CD4-positive, alpha-beta T cell treated with Interleukin-15 for 1 hour (primary cell): ENCODE measurements at regions not wholly inside any gene's neighbourhood (a gene's known extent, or its start where the extent isn't known, plus 50 kb on each side); places are given as distances from the start of the nearest gene placed in this dataset.
"Not testable (repeated sequence)": the region's sequence is repeated elsewhere in the genome, so short reads cannot be mapped to it uniquely, and the experiment has no call there.

Experiments
- DNase-seq: peaks from one replicate; pipeline ENCODE4 v3.0.0-alpha.2; 2020

DNA sequence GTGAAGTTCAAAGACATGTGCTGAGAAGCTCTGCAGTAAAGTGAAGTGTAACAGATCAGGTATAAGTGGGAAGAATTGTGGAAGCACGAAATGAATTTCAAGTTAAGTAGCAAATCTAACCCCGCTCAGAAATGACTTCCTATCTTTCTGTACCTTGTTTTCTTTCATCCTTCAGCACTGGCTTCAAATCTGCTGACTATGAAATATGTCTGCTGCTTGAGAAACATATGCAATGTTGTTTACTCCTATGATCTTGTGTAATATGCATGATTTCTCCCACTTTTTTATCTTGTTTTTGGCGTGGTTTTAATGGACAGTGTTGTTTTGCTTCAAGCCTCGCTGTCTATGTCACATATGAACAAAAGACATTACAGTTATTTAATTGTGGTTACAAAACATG lies 545.3 kb upstream of the NCAM2 start:
- DNase-seq: no peak

DNA sequence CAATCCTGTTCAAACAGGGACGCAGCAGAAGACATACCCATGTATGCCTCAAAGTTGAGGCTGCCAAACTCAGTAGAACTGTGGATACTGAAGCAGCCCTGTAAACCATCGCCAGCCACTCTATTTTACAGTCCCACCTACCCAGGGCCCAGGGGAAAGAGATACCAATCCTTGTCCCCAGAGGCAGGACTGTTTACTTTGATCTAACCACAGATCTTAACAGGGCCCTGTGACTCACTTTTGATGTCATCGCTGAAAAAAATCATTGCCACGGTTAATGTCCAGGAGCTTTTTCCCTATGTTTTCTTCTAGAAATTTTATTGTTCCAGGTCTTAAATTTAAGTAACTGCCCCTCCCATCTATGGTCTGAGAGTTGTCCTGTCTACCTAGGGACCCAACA lies 538.4 kb upstream of the NCAM2 start:
- DNase-seq: no peak

DNA sequence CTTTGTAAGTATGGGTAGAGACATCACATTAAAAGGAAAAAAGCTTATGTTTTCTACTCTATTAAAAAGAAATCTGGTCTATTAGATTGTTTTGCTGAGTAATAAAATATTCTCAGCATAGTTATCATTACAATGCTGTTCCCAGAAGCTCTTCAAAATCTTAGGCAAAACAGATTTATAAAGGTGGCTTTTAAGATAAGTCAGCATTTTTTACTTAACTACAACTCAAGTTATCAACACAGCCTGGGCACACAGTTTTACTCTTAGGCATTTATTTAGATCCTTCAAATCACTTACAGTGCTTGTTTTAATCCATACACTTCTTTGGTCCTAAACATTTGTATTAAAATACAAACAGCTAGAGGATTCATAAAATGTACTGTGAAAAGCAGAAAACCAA lies 534.8 kb upstream of the NCAM2 start:
- no peak for DNase-seq

DNA sequence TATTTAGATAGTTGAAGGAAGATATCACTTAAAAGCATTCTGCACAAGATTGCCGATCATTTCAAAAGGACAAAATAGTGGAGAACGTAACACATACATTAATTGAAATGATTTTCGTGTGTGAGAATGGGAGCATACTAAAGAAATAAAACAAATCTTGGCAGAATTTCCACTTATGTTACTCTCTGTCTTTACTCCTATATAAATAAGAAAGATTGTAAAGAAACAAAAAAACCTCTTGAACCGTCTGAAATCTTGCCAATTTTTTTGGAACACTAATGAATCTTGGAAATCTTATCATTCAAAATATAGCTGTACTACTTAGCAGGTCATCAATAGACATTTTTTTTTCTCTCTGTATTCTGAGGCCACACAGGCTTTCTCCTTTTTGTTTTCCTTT lies 528.8 kb upstream of the NCAM2 start:
- DNase-seq: no peak

DNA sequence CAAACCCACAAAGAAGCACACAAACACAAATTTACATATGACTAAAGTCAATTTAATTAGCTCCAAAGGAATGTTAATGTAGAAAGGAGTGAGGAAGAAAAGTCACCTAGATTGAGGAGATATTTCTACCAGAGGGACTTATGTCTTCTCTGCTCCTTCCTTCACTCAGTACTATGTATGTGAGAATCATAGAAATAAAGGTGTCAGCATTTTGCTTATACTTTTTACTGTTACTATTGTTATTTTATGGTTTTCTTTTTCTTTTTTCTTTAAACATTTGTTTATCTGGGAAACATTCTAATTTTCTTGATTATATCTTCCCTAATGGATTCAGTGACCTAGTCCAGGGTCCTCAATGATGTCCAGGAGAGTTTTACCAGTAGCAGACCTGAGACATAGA lies 511.9 kb upstream of the NCAM2 start:
- no peak for DNase-seq

DNA sequence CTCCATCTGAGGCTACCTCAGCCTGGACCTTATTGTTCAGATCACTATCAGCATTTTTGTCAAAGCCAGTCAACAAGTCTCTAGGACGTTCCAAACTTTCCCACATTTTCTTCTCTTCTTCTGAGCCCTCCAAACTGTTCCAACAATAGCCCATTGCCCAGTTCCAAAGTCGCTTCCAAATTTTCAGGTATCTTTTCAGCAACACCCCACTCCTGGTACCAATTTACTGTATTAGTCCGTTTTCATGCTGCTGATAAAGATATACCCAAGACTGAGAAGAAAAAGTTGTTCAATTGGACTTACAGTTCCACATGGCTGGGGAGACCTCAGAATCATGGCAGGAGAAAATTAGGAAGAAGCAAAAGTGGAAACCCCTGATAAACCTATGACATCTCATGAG lies 495.3 kb upstream of the NCAM2 start:
- DNase-seq: not testable (repeated sequence)

DNA sequence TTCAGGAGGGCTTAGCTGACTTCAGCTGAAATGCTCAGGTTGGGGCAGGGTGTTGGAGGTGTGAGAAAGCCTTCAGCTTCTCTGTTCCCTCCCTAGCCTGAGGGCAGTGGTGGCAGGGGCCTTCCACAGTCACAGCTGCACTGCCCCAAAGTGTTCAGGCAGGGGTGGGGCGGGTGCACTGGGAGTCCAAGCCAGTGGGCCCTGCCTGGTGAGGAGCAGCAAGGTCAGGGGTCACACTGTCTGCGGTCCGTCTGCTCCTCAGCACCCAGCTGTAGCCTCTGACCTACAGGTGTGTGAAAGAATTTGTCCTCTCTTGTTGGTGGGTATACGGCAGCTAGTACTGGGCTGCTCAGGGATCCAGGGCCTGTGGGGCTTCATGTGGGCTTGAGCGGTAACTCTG lies 490.4 kb upstream of the NCAM2 start:
- no peak for DNase-seq

DNA sequence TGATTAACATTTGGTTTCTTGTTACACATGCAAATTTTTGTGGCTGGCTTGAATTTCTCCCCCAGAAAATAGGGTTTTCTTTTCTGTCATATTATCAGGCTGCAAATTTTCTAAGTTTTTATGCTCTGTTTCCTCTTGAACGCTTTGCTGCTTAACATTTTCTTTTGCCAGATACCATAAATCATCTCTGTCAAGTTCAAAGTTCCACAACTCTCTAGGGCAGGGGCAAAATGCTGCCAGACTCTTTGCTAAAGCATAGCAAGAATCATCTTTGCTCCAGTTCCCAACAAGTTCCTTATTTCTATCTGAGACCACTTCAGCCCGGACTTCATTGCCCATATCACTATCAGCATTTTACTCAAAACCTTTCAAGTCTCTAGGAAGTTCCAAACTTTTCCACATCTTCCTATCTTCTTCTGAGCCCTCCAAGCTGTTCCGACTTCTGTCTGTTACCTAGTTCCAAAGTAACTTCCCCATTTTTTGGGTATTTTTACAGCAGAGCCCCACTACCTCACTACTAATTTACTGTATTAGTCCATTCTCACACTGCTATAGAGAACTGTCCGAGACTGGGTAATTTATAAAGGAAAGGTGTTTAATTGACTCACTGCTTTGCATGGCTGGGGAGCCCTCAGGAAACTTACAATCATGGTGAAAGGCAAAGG lies 486.9 kb upstream of the NCAM2 start:
- no peak for DNase-seq

DNA sequence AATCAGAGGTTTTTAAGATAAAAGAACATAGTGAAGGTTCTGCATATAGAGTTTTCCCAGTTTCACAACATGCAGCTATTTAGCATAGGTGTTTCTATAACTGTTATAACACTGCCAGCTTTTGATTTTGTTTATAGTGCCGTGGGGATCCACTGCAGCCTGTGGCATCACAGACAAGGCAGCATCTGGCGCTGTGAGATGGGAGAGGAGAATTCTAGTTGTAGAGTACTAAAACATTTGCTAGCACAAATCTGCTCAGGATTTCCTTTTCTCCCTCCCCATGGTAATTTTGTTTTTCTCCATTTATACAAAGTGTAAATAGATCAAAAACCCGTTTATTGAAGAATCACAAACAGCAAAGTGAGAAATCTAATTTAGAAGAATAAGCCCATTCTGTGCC lies 482.8 kb upstream of the NCAM2 start:
- no peak for DNase-seq

DNA sequence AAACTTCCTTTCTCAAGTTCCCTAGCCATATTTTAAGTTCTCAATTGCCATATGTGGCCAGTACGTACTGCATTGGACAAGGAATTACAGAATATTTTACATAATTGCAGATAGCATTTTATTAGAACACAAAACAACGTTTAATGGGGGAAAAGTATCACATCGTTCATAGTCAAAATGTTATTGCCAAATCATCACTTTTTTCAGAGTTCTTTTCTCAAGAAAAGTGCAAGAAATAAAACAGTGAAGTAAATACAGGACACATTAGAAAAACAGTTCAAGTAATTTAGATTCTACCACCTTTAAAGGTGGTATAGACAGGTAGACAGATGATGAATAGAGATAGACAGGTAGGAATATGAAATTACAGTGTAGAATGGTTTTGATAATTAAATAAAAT lies 479.1 kb upstream of the NCAM2 start:
- no peak for DNase-seq

DNA sequence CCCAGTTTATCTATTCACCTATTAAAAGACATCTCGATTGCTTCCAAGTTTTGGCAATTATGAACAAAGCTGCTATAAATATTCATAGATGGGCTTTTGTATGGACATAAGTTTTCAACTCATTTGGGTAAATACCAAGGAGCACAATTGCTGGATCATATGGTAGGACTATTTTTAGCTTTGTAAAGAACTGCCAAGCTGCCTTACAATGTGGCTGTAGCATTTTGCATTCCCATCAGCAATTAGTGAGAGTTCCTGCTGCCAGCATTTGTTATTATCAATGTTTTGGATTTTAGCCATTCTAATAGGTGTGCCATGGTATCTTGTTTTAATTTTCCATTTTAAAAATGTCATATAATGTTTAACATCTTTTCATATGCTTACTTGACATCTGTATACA lies 475.6 kb upstream of the NCAM2 start:
- DNase-seq: no peak

DNA sequence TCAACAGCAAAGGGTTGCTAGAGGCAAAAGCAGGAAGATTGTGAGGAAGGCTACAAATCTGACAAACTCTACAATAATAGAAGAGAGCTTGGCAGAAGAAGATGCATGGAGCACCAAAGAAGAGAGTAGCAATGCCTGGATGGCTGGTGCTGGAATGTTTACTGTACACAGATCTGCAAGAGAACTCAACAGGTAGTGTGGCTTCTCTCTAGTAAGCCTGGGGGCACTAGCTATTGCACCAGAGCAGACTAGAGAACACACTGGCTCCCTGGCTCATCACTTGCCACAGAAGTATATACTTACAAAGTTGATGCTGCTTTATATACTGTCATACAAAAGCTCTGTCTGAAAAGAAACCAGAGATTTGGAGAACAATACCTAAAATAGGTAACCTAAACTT lies 475.0 kb upstream of the NCAM2 start:
- no peak for DNase-seq

DNA sequence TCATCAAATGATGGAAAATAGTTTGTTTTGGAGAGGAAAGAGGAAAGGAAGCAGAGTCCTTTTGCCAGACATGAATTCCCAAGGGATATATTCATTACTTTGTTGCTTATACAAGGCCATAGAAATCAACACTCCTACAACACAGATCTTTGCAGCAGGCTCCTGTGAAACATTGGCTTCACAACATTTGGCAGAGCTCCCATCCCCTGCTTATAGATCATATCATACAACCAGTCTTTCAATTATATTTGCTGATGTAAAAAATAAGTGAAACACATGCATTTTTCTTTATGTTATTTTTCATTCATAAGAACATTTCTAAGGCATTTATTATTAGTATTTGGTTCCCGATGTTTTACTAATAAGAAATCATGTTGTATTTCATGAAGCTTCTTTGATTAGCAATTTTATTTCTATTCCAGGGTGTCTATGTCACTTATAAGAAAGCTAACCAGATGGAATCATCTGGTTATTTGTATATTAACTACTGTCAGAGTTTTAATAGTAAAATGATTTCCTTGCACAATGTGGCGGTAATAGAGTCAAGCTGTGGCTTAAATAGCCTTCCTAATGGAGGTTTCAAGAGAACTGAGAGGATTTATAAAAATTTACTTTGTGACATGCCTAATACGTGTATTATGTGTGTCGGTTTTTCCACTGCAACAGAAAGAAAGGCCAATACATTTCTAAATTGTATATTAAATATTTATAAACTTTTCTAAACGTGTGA lies 470.3 kb upstream of the NCAM2 start:
- DNase-seq: no peak

DNA sequence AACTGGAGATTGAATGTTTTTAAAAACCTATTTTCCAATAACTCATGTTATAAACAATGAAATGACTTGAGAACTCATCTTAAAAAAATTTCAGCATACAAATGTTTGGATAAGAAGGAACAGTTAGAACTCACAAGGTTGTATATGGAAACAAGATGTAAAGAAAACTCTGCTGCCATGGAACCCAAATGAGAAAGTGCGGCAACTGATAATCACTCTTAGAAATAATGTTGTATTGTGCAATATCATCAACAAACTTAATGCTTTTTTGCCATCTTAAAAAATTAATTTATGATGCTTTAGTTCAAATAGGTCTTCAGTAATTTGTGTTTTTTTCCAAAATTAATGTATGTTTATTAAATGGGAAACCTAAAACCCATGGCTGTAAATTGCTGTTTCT lies 461.1 kb upstream of the NCAM2 start:
- DNase-seq: no peak

DNA sequence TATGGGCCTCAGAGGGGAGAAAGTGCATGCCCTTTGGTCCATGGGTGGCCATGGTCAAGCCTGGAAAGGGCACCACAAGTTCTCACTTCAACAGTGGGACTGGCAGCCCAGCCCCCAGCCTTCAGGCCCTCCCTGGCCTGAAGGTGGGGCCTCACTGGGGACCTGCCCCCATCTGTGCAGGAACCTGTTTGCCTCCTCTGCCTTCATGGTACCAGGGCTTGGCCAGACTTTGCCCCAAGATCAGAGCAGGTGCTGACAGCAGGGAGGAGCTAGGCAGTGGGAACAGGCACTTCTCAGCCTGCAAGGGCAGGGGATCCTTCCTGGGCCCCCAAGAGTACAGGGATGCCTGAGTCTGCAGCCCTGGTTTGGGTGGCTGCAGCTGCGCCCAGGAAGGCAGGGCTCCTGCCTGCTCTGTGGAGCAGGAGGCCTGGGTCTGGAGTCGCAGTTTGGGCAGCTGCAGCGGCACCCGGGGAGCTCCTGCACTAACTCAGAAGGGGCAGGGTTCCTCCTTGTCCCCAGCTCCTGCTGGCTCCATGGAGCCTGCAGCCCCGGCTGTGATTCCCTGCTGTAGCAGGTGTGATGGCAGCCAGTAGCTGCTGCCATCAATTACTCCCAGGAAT lies 460.1 kb upstream of the NCAM2 start:
- no peak for DNase-seq

DNA sequence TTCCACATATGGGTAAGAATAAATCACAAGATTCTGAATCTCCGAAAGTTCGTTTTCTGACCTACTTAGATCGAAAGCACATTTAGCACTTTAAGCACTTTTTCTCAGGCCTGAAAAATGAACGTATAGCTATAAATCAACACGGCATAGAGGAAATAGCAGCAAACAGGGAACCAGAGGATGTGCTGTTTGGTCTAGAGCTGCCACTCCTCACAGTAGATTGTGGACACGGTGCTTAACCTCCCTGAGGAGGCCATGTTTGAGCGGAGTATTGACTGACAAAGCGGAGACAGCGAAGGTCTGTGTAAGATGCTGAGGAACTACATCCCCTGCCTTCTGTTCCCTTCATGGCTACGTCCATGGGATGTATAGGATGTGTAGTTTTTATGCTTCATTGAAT lies 452.8 kb upstream of the NCAM2 start:
- DNase-seq: no peak

DNA sequence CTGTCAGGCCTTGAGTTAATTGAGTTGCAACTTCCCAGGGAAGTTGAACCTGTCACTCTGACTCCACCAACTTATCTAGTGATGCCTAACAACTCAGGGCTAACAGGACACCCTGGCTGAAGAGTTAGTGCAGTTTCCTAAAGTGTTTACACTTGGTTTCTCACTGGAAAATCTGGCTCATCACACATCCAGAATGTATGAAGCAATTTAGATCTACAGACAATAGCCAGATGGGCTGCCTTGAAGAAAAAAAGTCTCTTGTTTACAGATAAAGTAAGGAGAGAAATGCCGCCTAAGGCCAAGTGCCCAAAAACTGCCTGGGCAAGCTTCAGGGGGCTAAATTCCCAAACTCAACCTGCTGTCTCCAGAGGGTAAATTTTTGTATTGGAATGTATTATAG lies 446.3 kb upstream of the NCAM2 start:
- no peak for DNase-seq

DNA sequence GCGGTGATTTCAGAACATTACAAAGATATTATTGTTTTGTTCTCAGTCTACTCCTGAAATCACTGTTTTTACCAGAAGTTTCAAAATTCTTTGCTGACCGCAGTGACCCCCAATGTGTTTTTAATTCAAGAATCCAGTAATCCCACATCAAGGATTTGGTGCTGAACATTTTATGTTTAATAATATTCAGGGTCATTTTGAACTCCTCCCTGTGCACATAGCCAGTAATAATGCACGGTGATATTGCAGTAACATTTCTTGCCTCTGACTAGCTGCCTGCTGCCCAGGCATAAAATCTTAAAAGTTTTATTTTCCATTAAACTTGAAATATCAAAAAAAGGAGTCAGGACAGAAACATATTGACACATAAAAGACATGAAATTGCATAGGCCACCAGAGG lies 443.4 kb upstream of the NCAM2 start:
- no peak for DNase-seq

DNA sequence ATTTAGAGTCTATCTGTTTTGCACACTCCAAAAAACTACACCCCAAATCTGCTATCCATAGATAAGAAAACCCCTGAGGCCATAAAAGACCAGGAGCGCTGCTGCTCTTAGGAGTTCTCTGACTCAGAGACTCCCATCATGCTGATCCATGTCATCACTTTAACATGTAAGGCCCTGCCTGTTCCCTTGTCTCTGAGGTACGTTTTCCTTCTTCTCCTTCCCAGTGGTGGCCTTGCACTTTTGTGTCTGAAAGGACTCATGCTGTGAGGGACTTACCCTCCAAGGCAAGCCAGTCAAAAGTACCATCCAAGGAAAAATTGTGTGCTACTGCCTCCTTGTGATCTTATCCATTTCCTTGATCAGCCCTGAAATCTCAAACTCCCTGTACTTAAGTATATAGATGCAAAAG lies 427.4 kb upstream of the NCAM2 start:
- DNase-seq: no peak

DNA sequence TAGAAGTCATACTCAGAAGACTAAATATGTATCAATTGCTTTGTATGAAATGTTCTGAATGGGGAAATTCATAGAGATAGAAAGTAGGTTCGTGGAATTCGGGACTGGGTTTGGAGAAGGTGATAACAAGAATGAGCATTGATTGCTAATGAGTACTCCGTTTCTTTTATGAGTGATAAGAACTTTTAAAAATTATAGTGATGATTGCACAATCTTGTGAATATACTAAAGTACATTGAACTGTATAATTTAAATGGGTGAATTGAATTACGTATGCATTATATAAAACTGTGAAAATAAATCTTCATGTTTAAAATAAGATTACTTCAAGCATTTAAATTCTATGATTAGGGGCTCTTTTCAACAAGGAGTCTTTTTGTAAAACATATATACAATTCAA lies 425.6 kb upstream of the NCAM2 start:
- no peak for DNase-seq

DNA sequence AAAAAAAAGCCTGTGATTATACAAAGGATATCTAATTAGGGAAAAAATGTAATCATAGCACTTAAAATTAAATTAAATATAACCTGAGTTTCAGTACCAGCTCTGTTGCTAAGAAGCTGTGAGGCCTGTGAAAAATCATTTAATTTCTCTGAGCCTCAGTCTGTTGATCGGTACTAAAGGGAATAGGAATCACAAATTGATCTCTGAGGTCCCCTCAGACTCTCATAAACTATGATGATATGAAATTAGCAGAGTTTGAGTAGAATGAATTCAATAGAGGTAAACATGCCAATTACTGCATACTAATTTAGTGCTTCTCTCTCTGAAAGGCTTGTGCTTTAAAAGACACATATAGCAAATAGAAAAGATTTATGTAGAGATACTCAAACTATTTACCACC lies 416.8 kb upstream of the NCAM2 start:
- DNase-seq: no peak

DNA sequence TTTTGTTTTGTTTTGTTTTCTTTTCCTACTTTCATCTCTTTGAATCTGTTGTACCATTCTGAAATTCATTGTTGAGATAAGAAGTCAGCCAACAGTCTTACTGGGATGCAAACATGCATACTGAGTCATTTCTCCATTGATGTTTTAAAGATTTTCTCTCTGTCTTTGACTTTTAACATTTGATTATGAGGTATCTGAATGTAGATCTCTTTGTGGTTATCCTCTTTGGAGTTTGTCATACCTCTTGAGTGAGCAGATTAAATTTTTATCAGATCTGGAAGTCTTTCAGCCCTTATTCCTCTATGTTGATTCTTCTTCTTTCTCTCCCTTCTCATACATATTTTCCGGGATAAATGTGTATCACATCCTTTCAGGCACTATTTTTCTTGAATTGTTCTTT lies 406.9 kb upstream of the NCAM2 start:
- no peak for DNase-seq

DNA sequence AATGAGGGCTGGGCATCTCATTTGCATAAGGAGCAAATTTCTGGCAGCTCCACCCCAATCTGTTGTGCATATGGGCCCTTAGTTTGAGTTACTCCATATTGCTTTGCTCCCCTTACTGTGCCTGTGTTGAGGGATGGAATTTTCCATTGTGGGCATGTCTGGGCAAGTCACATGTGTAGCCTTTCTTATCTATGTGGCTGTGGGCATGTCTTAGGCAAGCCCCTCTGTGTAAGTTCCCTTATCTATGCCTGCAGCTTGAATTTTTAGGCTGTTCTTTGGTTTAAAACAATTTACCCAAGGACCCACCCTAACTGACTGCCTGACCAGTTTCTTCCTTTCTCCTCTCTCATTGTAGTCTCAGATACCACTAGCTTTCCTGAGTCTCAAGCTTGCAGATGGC lies 405.7 kb upstream of the NCAM2 start:
- no peak for DNase-seq

DNA sequence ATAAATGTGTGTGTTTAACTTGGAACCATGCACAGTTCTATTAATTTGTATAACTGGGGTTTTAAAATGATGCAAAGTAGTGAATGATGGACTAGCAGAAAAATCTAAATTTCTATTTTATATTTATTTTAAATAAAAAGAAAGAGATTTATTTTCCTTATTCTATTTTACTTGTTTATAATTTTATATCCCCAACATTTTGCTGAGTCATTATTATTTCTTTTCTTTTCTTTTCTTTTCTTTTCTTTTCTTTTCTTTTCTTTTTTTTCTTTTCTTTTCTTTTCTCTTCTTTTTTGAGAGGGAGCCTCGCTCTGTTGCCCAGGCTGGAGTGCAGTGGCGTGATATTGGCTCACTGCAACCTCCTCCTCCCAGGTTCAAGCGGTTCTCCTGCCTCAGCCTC lies 395.0 kb upstream of the NCAM2 start:
- DNase-seq: no peak

DNA sequence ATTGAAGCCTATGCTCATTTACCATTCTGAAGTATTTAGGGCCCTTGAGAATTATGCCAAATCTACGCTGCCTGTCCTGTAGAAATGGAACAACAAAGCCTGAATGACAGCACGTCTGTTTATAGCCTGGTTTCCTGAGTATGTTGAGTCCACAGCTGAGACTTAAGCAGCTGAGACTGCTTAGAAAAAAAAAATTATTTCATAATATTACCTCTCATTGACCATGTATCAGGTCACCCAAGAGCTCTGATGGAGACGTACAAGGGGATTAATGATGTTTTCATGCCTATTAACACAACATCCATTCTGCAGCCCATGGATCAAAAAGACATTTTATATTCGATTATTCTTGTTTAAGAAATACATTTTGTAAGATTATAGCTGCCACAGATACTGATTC lies 387.2 kb upstream of the NCAM2 start:
- no peak for DNase-seq
